Chondrocyte (in vitro differentiated cells): ENCODE measurements at regions not wholly inside any gene's neighbourhood (a gene's known extent, or its start where the extent isn't known, plus 50 kb on each side); places are given as distances from the start of the nearest gene placed in this dataset.

Source experiments
- DNase-seq: peaks from one replicate; pipeline ENCODE4 v3.0.0; 2021; ENCODE audit warnings: mixed read lengths, low spot score
- H3K27ac Mint-ChIP-seq: one replicate; pipeline ENCODE4 v1.8.0; 2021; ENCODE audit warnings: mild to moderate bottlenecking, moderate library complexity, mixed read lengths; ENCODE audit not compliant: unreplicated experiment
- H3K27me3 Mint-ChIP-seq: 2 replicates; pipeline ENCODE4 v1.8.0; 2021; ENCODE audit warnings: low read depth, mixed read lengths
- H3K36me3 Mint-ChIP-seq: 2 replicates; pipeline ENCODE4 v1.8.0; 2021; ENCODE audit warnings: low read depth, mixed read lengths
- H3K4me1 Mint-ChIP-seq: 2 replicates; pipeline ENCODE4 v1.8.0; 2021; ENCODE audit warnings: low read depth, mild to moderate bottlenecking, mixed read lengths
- H3K4me3 Mint-ChIP-seq: one replicate; pipeline ENCODE4 v1.8.0; 2021; ENCODE audit warnings: mild to moderate bottlenecking, moderate library complexity, mixed read lengths; ENCODE audit not compliant: unreplicated experiment
- H3K9me3 Mint-ChIP-seq: 2 replicates; pipeline ENCODE4 v1.8.0; 2021; ENCODE audit warnings: low read depth, mixed read lengths
- CTCF ChIP-seq: fragments of 200-600 bp; sonication (generic); IDR thresholded peaks from 2 replicates; pipeline ENCODE4 v1.5.0; 2021; ENCODE audit warnings: antibody characterized with exemption, mild to moderate bottlenecking, moderate library complexity

- Mint-ChIP-seq H3K27me3 (peaks cover 30% of the 10 kb centered on the region), H3K4me3 (no peak overlapping the region), H3K27ac (no peak overlapping the region), H3K36me3 (peaks cover 2% of the 10 kb centered on the region), H3K4me1 (peaks cover 3% of the 10 kb centered on the region), H3K9me3 (no peaks in the 10 kb centered on the region)
- no peak for DNase-seq
- no peak for TF ChIP-seq CTCF
Measured at GRCh38 chr1:10890491-10891071, 94.1 kb upstream of the CASZ1 start.

GRCh38 chr1:10891091-10891490 lies 94.6 kb upstream of the CASZ1 start:
- no peak for TF ChIP-seq CTCF
- no peak overlapping the region for H3K4me3 Mint-ChIP-seq
- no peak for DNase-seq

GRCh38 chr1:10892138-10893065 lies 96.0 kb upstream of the CASZ1 start:
- no peak overlapping the region for H3K4me3 Mint-ChIP-seq
- no peak for TF ChIP-seq CTCF
- no peaks in the 10 kb centered on the region for H3K9me3 Mint-ChIP-seq
- peaks cover 3% of the 10 kb centered on the region for H3K4me1 Mint-ChIP-seq
- no peak for DNase-seq
- peaks cover 27% of the 10 kb centered on the region for H3K27me3 Mint-ChIP-seq
- H3K36me3 Mint-ChIP-seq = peaks cover 2% of the 10 kb centered on the region
- H3K27ac Mint-ChIP-seq = no peak overlapping the region

More at GRCh38 chr1:10891091-10891490, 94.6 kb upstream of the CASZ1 start:
- Mint-ChIP-seq H3K4me1 (peaks cover 3% of the 10 kb centered on the region), H3K27me3 (peaks cover 27% of the 10 kb centered on the region), H3K27ac (no peak overlapping the region), H3K36me3 (peaks cover 2% of the 10 kb centered on the region), H3K9me3 (no peaks in the 10 kb centered on the region)

GRCh38 chr1:10895621-10896020 lies 99.2 kb upstream of the CASZ1 start:
- Mint-ChIP-seq H3K27me3 (peaks cover 13% of the 10 kb centered on the region), H3K27ac (no peak overlapping the region), H3K4me1 (no peaks in the 10 kb centered on the region)

More at GRCh38 chr1:10895621-10896020, 99.2 kb upstream of the CASZ1 start:
- DNase-seq = no peak
- Mint-ChIP-seq H3K9me3 (no peaks in the 10 kb centered on the region), H3K36me3 (no peaks in the 10 kb centered on the region), H3K4me3 (no peak overlapping the region)
- no peak for TF ChIP-seq CTCF
